Bronchial epithelial cell (primary cell): ENCODE measurements at regions not wholly inside any gene's neighbourhood (a gene's known extent, or its start where the extent isn't known, plus 50 kb on each side); places are given as distances from the start of the nearest gene placed in this dataset.

Experiments used
- DNase-seq: peaks from one replicate; pipeline ENCODE4 v3.0.0-alpha.2; 2010; ENCODE audit warnings: low read depth
- FAIRE-seq: peaks from 2 replicates; lab custom pipeline; 2011; peaks lifted over from hg19 to GRCh38; lab: Jason Lieb, UNC
- H3K27me3 ChIP-seq: 2 replicates; pipeline ENCODE4 v1.5.1; 2011; ENCODE audit warnings: low read length; ENCODE audit not compliant: control insufficient read depth, insufficient read depth
- H3K36me3 ChIP-seq: 2 replicates; pipeline ENCODE4 v1.5.1; 2011; ENCODE audit warnings: low read length; ENCODE audit not compliant: control insufficient read depth, insufficient read depth
- H3K4me3 ChIP-seq: 2 replicates; pipeline ENCODE4 v1.5.1; 2011; ENCODE audit warnings: mild to moderate bottlenecking, low read depth, low read length, control low read depth
- TF ChIP-seq, protein P1 (sequence below): IDR thresholded peaks from 2 replicates; pipeline ENCODE4 v1.5.1; 2011; ENCODE audit warnings: mild to moderate bottlenecking, moderate library complexity, low read length, control low read depth, inconsistent platforms; ENCODE audit not compliant: insufficient read depth, severe bottlenecking

DNA sequence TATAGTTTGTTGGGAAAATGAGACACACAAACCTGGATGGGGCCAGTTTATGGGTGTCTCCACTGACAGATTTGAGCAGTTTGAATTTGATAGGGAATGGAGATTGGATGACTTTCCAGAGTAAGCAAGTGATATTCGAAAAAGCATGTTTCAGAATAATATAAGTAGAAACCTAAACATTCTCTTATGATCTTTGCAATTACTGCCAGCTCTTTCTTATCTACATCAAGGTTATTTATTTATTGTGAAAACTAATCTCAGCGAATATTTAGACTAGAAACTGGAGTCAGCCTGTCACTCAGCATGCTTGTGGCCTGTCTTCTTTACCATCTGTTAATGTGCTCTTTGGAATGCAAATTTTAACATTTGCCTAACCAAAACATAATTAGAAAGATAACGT is 57.8 kb upstream of the SPPL2A start:
- no peak overlapping the region for H3K4me3 ChIP-seq
- no peaks in the 10 kb centered on the region for H3K27me3 ChIP-seq
- no peak for DNase-seq
- no peak for FAIRE-seq
- TF ChIP-seq, protein P1, sequence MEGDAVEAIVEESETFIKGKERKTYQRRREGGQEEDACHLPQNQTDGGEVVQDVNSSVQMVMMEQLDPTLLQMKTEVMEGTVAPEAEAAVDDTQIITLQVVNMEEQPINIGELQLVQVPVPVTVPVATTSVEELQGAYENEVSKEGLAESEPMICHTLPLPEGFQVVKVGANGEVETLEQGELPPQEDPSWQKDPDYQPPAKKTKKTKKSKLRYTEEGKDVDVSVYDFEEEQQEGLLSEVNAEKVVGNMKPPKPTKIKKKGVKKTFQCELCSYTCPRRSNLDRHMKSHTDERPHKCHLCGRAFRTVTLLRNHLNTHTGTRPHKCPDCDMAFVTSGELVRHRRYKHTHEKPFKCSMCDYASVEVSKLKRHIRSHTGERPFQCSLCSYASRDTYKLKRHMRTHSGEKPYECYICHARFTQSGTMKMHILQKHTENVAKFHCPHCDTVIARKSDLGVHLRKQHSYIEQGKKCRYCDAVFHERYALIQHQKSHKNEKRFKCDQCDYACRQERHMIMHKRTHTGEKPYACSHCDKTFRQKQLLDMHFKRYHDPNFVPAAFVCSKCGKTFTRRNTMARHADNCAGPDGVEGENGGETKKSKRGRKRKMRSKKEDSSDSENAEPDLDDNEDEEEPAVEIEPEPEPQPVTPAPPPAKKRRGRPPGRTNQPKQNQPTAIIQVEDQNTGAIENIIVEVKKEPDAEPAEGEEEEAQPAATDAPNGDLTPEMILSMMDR, result no peak
- H3K36me3 ChIP-seq, result no peaks in the 10 kb centered on the region

DNA sequence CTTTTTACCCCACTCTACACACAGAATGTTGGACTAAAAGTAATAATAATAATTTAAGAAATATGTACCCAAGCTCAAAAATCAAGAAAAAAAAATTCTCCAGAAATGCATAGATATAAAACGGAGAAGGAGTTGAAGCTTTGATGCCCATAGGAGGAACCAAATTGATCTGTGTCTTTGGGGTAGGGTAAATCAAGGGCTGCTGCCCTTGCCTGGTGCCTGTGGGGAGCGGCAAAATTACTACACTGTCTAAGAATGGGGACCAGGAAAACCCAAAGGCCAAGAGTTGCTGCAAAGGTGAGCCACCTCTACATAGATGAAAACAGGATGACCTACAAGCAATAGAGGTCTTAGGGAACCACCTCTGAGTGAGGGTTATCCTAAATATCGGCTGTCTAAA is 56.0 kb upstream of the SPPL2A start:
- Histone ChIP-seq H3K27me3 (no peaks in the 10 kb centered on the region), H3K4me3 (no peak overlapping the region), H3K36me3 (no peaks in the 10 kb centered on the region)
- FAIRE-seq (no peak), DNase-seq (no peak)
- TF ChIP-seq, protein P1, result no peak

DNA sequence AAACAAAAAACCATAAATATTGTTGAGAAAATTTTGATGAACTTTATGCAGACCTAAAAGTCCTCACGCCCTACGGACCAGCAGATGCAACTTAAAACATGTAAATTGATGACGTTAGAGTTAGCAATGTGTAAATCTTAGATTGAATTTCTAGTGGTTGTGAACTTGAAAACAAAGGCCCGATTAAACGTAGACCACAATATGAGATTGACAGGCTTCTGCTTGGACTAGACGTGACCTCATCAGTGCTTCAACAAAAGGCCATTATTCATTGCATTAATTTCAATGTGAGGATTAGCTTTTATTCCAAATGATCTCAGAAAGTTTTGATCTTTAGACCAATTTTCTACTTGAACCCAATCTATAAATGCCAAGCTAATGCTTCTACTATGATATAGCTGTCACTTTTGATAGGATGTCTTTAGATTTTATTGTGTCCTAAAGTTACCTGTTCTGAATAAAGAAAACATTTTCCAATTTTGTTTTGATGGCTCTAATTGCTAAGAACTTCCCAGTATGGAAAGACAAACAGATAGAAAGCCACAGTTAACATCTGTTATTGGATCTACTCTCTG is 55.4 kb upstream of the SPPL2A start:
- H3K27me3 ChIP-seq, result no peaks in the 10 kb centered on the region
- FAIRE-seq, result peak; percentile 7
- no peaks in the 10 kb centered on the region for H3K36me3 ChIP-seq
- H3K4me3 ChIP-seq, result no peak overlapping the region
- TF ChIP-seq, protein P1, result no peak
- no peak for DNase-seq

DNA sequence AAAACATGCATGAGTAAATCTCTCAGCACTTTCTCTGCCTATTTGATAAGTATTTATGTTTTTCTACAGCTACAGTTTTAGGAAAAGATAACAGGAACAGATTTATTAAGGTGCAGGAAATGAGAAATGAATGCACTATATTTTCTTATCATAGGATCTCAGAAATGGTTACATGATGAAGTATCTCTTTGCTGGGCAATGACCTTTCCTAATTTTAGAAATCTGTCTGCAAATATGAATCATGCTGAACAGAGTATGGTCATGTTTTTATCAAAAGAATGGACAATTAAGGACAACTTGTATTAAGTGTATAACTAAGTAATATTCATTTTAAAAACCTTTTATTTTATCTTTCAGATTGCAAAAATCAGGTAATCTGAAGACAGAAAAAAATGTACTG is 53.8 kb upstream of the SPPL2A start:
- Histone ChIP-seq H3K36me3 (no peaks in the 10 kb centered on the region), H3K4me3 (no peak overlapping the region), H3K27me3 (no peaks in the 10 kb centered on the region)
- TF ChIP-seq, protein P1, result no peak
- no peak for DNase-seq
- no peak for FAIRE-seq

DNA sequence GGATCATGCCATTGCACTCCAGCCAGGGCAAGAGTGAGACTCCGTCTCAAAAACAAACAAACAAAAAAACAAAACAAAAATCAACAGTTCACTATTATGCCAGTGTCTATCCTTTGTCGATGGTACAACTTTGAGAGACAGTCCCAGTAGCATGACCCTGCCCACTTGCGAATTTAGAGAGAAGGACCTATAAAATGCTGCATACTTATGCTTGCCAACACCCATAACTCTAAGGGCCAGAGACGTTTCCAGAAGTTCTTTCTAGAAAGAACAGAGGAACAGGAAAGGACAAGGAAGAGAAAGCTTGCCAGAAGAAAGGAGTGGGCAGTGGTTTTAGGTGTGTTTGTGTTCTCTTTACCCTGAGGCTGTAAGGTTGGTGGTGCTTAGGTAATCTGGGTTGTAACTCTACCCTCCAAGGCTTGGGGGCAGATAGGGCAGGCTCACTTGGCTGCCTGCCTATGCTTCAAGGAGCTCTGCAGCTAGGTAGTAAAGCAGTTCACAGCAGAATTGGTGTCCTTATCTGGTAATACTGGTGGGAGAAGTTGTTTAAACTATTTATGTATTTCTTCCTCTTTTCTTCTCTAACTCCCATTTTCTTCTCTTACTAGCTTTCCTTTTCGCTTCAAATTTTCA is 50.6 kb upstream of the SPPL2A start:
- DNase-seq (peak; percentile 83), FAIRE-seq (no peak)
- H3K36me3 ChIP-seq, result no peaks in the 10 kb centered on the region
- TF ChIP-seq, protein P1, result no peak
- H3K4me3 ChIP-seq, result no peak overlapping the region
- no peaks in the 10 kb centered on the region for H3K27me3 ChIP-seq
